K562 (cell line): ENCODE measurements at regions not wholly inside any gene's neighbourhood (a gene's known extent, or its start where the extent isn't known, plus 50 kb on each side); places are given as distances from the start of the nearest gene placed in this dataset.

Source experiments
- CHD7 ChIP-seq: fragments of 200-600 bp; sonication (generic); IDR thresholded peaks from one replicate; pipeline ENCODE4 v1.6.1; 2012; ENCODE audit warnings: mild to moderate bottlenecking, low read depth, low read length, inconsistent platforms
- CTCF ChIP-seq, 3 experiments: IDR thresholded peaks in 2 of 3; conservative IDR thresholded peaks in 1 of 3; 2 replicates each; pipeline ENCODE4 v1.5.1; 2011 to 2012; ENCODE audit warnings: low read length in 3 of 3, mild to moderate bottlenecking in 3 of 3, control low read depth in 2 of 3, improper control_type of control experiment in 1 of 3, inconsistent platforms in 1 of 3, low read depth in 1 of 3, mixed read lengths in 1 of 3, moderate library complexity in 1 of 3; ENCODE audit not compliant: insufficient read depth in 2 of 3
- EGR1 ChIP-seq: fragments of 450-650 bp; conservative IDR thresholded peaks from 2 replicates; pipeline ENCODE4 v1.6.1; 2017; ENCODE audit warnings: mild to moderate bottlenecking
- FOXA1 ChIP-seq: fragments of 450-650 bp; IDR thresholded peaks from 2 replicates; pipeline ENCODE4 v1.6.1; 2016; ENCODE audit warnings: mild to moderate bottlenecking, borderline replicate concordance
- IRF1 ChIP-seq: sonication (generic); formaldehyde crosslinking; IDR thresholded peaks from 2 replicates; pipeline ENCODE4 v1.8.0; 2022; ENCODE audit warnings: missing genetic modification reagents, mild to moderate bottlenecking, borderline replicate concordance
- JUN ChIP-seq, 2 experiments: sonication (generic) in 1 of 2; formaldehyde crosslinking in 1 of 2; IDR thresholded peaks; 2 replicates each; pipeline versions ENCODE4 v1.6.1 to v1.8.0; 2012 to 2022; ENCODE audit warnings: borderline replicate concordance in 2 of 2, mild to moderate bottlenecking in 2 of 2, improper control_type of control experiment in 1 of 2, low read depth in 1 of 2, low read length in 1 of 2, missing genetic modification reagents in 1 of 2
- POLR2A ChIP-seq: fragments of 450-650 bp; conservative IDR thresholded peaks from 2 replicates; pipeline ENCODE4 v1.6.1; 2016
- POLR2G ChIP-seq: fragments of 200-400 bp; formaldehyde crosslinking; IDR thresholded peaks from 2 replicates; pipeline ENCODE4 v1.6.1; 2017; ENCODE audit warnings: low read depth, mild to moderate bottlenecking, antibody characterized with exemption, low read length, moderate library complexity
- USF2 ChIP-seq: sonication (generic); formaldehyde crosslinking; IDR thresholded peaks from 2 replicates; pipeline ENCODE4 v1.5.0; 2020; ENCODE audit warnings: missing genetic modification reagents
- ZBTB26 ChIP-seq: fragments of 450-650 bp; formaldehyde crosslinking; IDR thresholded peaks from 2 replicates; pipeline ENCODE4 v1.4.0; 2022; ENCODE audit warnings: missing genetic modification characterization

DNA sequence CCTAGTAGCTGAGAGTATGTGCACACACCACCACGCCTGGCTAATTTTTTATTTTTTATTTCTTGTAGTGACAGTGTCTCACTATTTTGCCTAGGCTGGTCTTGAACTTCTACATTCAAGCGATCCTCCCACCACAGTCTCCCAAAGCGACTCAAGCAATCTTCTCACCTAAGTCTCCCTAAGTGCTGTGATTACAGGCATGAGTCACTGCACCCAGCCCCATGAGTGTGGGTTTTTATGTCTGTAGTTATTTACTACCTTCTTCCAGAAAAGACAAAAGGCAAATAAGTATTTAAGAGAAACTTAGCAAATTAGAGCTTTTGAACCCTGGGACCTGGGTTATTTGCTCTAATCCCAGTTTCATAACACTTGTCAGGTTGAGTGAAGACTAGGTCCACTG, 92.3 kb upstream of the HCRTR2 start:
- TF ChIP-seq CHD7 (no peak), IRF1 (CRISPR knock-in tag) (no peak), FOXA1 (no peak), ZBTB26 (CRISPR knock-in tag) (no peak), EGR1 (no peak), CTCF (IDR thresholded peaks at IDR 0.05 in 2 of 3, conservative IDR thresholded peaks at IDR 0.05 in 1 of 3; ENCODE audit: insufficient read depth in 2 of 3, low read depth in 1 of 3, low read length in 3 of 3) (no peak), POLR2G (no peak), POLR2A (no peak), USF2 (no peak), JUN (IDR thresholded peaks at IDR 0.05; ENCODE audit: borderline replicate concordance, low read depth, low read length) (no peak), JUN (CRISPR knock-in tag; IDR thresholded peaks at IDR 0.05; ENCODE audit: borderline replicate concordance) (no peak)
